NCI-H2107 treated with DMSO at 0.1 percent for 48 hours (cell line): ENCODE measurements at regions not wholly inside any gene's neighbourhood (a gene's known extent, or its start where the extent isn't known, plus 50 kb on each side); places are given as distances from the start of the nearest gene placed in this dataset.
A peak's percentile ranks its signal among the peaks of the same experiment; 100 is the strongest.
"Not testable (repeated sequence)": the region's sequence is repeated elsewhere in the genome, so short reads cannot be mapped to it uniquely, and the experiment has no call there.

Experiments
- DNase-seq: peaks from one replicate; lab custom pipeline; 2025; ENCODE audit not compliant: unreplicated experiment; lab: John Stamatoyannopoulos, UW

GRCh38 chr2:145431181-145431951 lies 911.4 kb upstream of the ZEB2 start:
- peak; percentile 99 for DNase-seq

- no peak for DNase-seq
Measured at GRCh38 chr2:145423809-145424208, 903.9 kb upstream of the ZEB2 start.

GRCh38 chr2:145422576-145422975 lies 902.7 kb upstream of the ZEB2 start:
- DNase-seq = no peak

- no peak for DNase-seq
Measured at GRCh38 chr2:145421841-145422240, 901.9 kb upstream of the ZEB2 start.

GRCh38 chr2:145416640-145417039 lies 896.7 kb upstream of the ZEB2 start:
- DNase-seq = no peak

GRCh38 chr2:145415151-145415550 lies 895.2 kb upstream of the ZEB2 start:
- DNase-seq = no peak

GRCh38 chr2:145413261-145414030 lies 893.5 kb upstream of the ZEB2 start:
- DNase-seq = no peak

GRCh38 chr2:145412155-145412554 lies 892.2 kb upstream of the ZEB2 start:
- DNase-seq = peak; percentile 81

- DNase-seq = peak; percentile 72
Measured at GRCh38 chr2:145411493-145411892, 891.6 kb upstream of the ZEB2 start.

GRCh38 chr2:145410086-145410485 lies 890.2 kb upstream of the ZEB2 start:
- DNase-seq = no peak

GRCh38 chr2:145408980-145409379 lies 889.1 kb upstream of the ZEB2 start:
- DNase-seq = no peak

GRCh38 chr2:145404690-145405089 lies 884.8 kb upstream of the ZEB2 start:
- no peak for DNase-seq

GRCh38 chr2:145402706-145403277 lies 882.9 kb upstream of the ZEB2 start:
- DNase-seq = no peak

GRCh38 chr2:145399131-145399530 lies 879.2 kb upstream of the ZEB2 start:
- no peak for DNase-seq

- DNase-seq = no peak
Measured at GRCh38 chr2:145394181-145394580, 874.3 kb upstream of the ZEB2 start.

GRCh38 chr2:145386973-145387372 lies 867.1 kb upstream of the ZEB2 start:
- no peak for DNase-seq

- DNase-seq = no peak
Measured at GRCh38 chr2:145383961-145384360, 864.0 kb upstream of the ZEB2 start.

GRCh38 chr2:145380436-145381017 lies 860.6 kb upstream of the ZEB2 start:
- DNase-seq = no peak

- DNase-seq = no peak
Measured at GRCh38 chr2:145379934-145380333, 860.0 kb upstream of the ZEB2 start.

GRCh38 chr2:145374165-145374564 lies 854.2 kb upstream of the ZEB2 start:
- no peak for DNase-seq

- DNase-seq = not testable (repeated sequence)
Measured at GRCh38 chr2:145367334-145367733, 847.4 kb upstream of the ZEB2 start.

GRCh38 chr2:145366341-145366740 lies 846.4 kb upstream of the ZEB2 start:
- no peak for DNase-seq
